DOHH2 (cell line): ENCODE measurements at regions not wholly inside any gene's neighbourhood (a gene's known extent, or its start where the extent isn't known, plus 50 kb on each side); places are given as distances from the start of the nearest gene placed in this dataset.

Experiments
- H3F3A ChIP-seq: fragments of 200-600 bp; sonication (generic), shearing (Covaris generic); 2 replicates; pipeline ENCODE4 v1.6.0; 2016; ENCODE audit warnings: antibody characterized with exemption, mild to moderate bottlenecking; ENCODE audit not compliant: control insufficient read depth, insufficient read depth
- H3K27ac ChIP-seq: fragments of 200-600 bp; sonication (generic); 2 replicates; pipeline ENCODE4 v1.5.1; 2014; ENCODE audit warnings: low read depth, mild to moderate bottlenecking, low read length, moderate library complexity
- H3K27me3 ChIP-seq: fragments of 200-600 bp; sonication (generic); 2 replicates; pipeline ENCODE4 v1.6.1; 2014; ENCODE audit warnings: mild to moderate bottlenecking, low read length, mixed read lengths; ENCODE audit not compliant: control insufficient read depth
- H3K36me3 ChIP-seq: fragments of 200-600 bp; sonication (generic); 2 replicates; pipeline ENCODE4 v1.6.1; 2014; ENCODE audit warnings: mild to moderate bottlenecking, low read length, moderate library complexity, mixed read lengths; ENCODE audit not compliant: control insufficient read depth
- H3K4me1 ChIP-seq: fragments of 200-600 bp; sonication (generic); 2 replicates; pipeline ENCODE4 v1.6.1; 2014; ENCODE audit warnings: mild to moderate bottlenecking, low read length, mixed read lengths; ENCODE audit not compliant: control insufficient read depth
- H3K4me2 ChIP-seq: fragments of 200-600 bp; sonication (generic); 2 replicates; pipeline ENCODE4 v1.6.0; 2014; ENCODE audit warnings: mild to moderate bottlenecking, low read length, moderate library complexity
- H3K4me3 ChIP-seq: fragments of 200-600 bp; sonication (generic); 2 replicates; pipeline ENCODE4 v1.5.1; 2014; ENCODE audit warnings: mild to moderate bottlenecking, low read length, mixed read lengths
- H3K79me2 ChIP-seq: fragments of 200-600 bp; sonication (generic); 2 replicates; pipeline ENCODE4 v1.6.1; 2014; ENCODE audit warnings: mild to moderate bottlenecking, low read length, mixed read lengths; ENCODE audit not compliant: control insufficient read depth
- H3K9me2 ChIP-seq: fragments of 200-600 bp; sonication (generic); replicated peaks from 2 replicates; pipeline ENCODE4 v1.6.1; 2014; ENCODE audit warnings: mild to moderate bottlenecking, low read length, mixed read lengths; ENCODE audit not compliant: control insufficient read depth
- H3K9me3 ChIP-seq: fragments of 200-600 bp; sonication (generic); 2 replicates; pipeline ENCODE4 v1.6.1; 2014; ENCODE audit warnings: antibody characterized with exemption, low read length, mixed read lengths; ENCODE audit not compliant: control insufficient read depth, insufficient read depth
- H4K20me1 ChIP-seq: fragments of 200-600 bp; sonication (generic); 2 replicates; pipeline ENCODE4 v1.6.0; 2014; ENCODE audit warnings: low read depth, mild to moderate bottlenecking, antibody characterized with exemption, low read length, moderate library complexity; ENCODE audit not compliant: control insufficient read depth, insufficient read depth
- CTCF ChIP-seq: fragments of 200-600 bp; sonication (generic); IDR thresholded peaks from one replicate; pipeline ENCODE4 v1.5.1; 2014; ENCODE audit warnings: antibody characterized with exemption, mild to moderate bottlenecking, low read depth, low read length; ENCODE audit not compliant: poor library complexity, severe bottlenecking
- EZH2phosphoT487 ChIP-seq: fragments of 200-600 bp; sonication (generic); IDR thresholded peaks from 2 replicates; pipeline ENCODE4 v1.6.1; 2017; ENCODE audit warnings: borderline replicate concordance, mild to moderate bottlenecking, antibody characterized with exemption, low read length, moderate library complexity, mixed read lengths

GRCh38 chr22:22099833-22100812 is 117.5 kb upstream of the TOP3B start:
- Histone ChIP-seq H3K27ac (peak overlapping the region; percentile 95), H3K4me1 (peaks cover 47% of the 10 kb centered on the region), H3K4me3 (peak overlapping the region; percentile 77), H3K27me3 (no peaks in the 10 kb centered on the region), H3K9me2 (no peaks in the 10 kb centered on the region), H3K36me3 (no peaks in the 10 kb centered on the region), H3K4me2 (peak overlapping the region; percentile 98), H3K79me2 (no peaks in the 10 kb centered on the region), H3F3A (peaks cover 13% of the 10 kb centered on the region), H4K20me1 (no peaks in the 10 kb centered on the region), H3K9me3 (peaks cover 4% of the 10 kb centered on the region; the same call in 1 of the 2 replicates)
- TF ChIP-seq CTCF (peak; percentile 78), EZH2phosphoT487 (no peak)

GRCh38 chr22:22099194-22099486 is 116.6 kb upstream of the TOP3B start:
- no peaks in the 10 kb centered on the region for H3K36me3 ChIP-seq
- H3K27me3 ChIP-seq: no peaks in the 10 kb centered on the region
- peaks cover 4% of the 10 kb centered on the region; the same call in 1 of the 2 replicates for H3K9me3 ChIP-seq
- peaks cover 47% of the 10 kb centered on the region for H3K4me1 ChIP-seq
- no peak for TF ChIP-seq EZH2phosphoT487
- TF ChIP-seq CTCF: no peak
- no peaks in the 10 kb centered on the region for H3K9me2 ChIP-seq
- peak overlapping the region; percentile 95 for H3K27ac ChIP-seq
- peaks cover 13% of the 10 kb centered on the region for H3F3A ChIP-seq
- no peaks in the 10 kb centered on the region for H3K79me2 ChIP-seq
- peak overlapping the region; percentile 98 for H3K4me2 ChIP-seq
- peak overlapping the region; percentile 77 for H3K4me3 ChIP-seq
- H4K20me1 ChIP-seq: no peaks in the 10 kb centered on the region

- H3K79me2 ChIP-seq: no peaks in the 10 kb centered on the region
- peak overlapping the region; percentile 98 for H3K4me2 ChIP-seq
- no peaks in the 10 kb centered on the region for H3K27me3 ChIP-seq
- peaks cover 13% of the 10 kb centered on the region for H3F3A ChIP-seq
- peaks cover 51% of the 10 kb centered on the region for H3K4me1 ChIP-seq
- H3K4me3 ChIP-seq: peak overlapping the region; percentile 77
- no peaks in the 10 kb centered on the region for H3K9me2 ChIP-seq
- peaks cover 4% of the 10 kb centered on the region; the same call in 1 of the 2 replicates for H3K9me3 ChIP-seq
- H4K20me1 ChIP-seq: no peaks in the 10 kb centered on the region
- no peaks in the 10 kb centered on the region for H3K36me3 ChIP-seq
- H3K27ac ChIP-seq: peak overlapping the region; percentile 95
- TF ChIP-seq EZH2phosphoT487 (no peak), CTCF (no peak)
These were observed 116.0 kb upstream of the TOP3B start for GRCh38 chr22:22098457-22099193.
